Heart right ventricle (tissue), 16 donors: ENCODE measurements at regions not wholly inside any gene's neighbourhood (a gene's known extent, or its start where the extent isn't known, plus 50 kb on each side); places are given as distances from the start of the nearest gene placed in this dataset.

Experiments used
- ATAC-seq, 8 donors: fragments of 200-7000 bp; cut with Tn5 transposase; one replicate each; pipeline ENCODE4 v1.9.1; 2020; ENCODE audit warnings: mild to moderate bottlenecking in 8 of 8, moderate library complexity in 8 of 8, moderate number of reproducible peaks in 1 of 8
- DNase-seq, 2 donors: peaks; one replicate each; pipeline ENCODE4 v3.0.0-alpha.2; 2020
- H3K27ac ChIP-seq, 10 donors: fragments of 200-600 bp; sonication (generic) in 2 of 10; one replicate each; pipeline versions ENCODE4 v1.5.0 to v1.8.0; 2020 to 2022; ENCODE audit warnings: mild to moderate bottlenecking in 3 of 10
- H3K27me3 ChIP-seq, 7 donors: fragments of 200-600 bp; one replicate each; pipeline ENCODE4 v1.8.0; 2021 to 2022; ENCODE audit warnings: mild to moderate bottlenecking in 2 of 7
- H3K36me3 ChIP-seq, 9 donors: fragments of 200-600 bp; sonication (generic) in 1 of 9; one replicate each; pipeline versions ENCODE4 v1.5.0 to v1.8.0; 2020 to 2022; ENCODE audit warnings: mild to moderate bottlenecking in 2 of 9
- H3K4me1 ChIP-seq, 9 donors: fragments of 200-600 bp; sonication (generic) in 1 of 9; one replicate each; pipeline versions ENCODE4 v1.5.0 to v1.8.0; 2020 to 2022; ENCODE audit warnings: mild to moderate bottlenecking in 4 of 9
- H3K4me3 ChIP-seq, 10 donors: fragments of 200-600 bp; sonication (generic) in 2 of 10; one replicate each; pipeline versions ENCODE4 v1.5.0 to v1.8.0; 2020 to 2022; ENCODE audit warnings: mild to moderate bottlenecking in 7 of 10, moderate library complexity in 2 of 10
- H3K9me3 ChIP-seq, 11 donors: fragments of 200-600 bp in 10 of 11; sonication (generic) in 2 of 11; one replicate each; pipeline versions ENCODE4 v1.5.0 to v1.8.0; 2013 to 2022; ENCODE audit warnings: mild to moderate bottlenecking in 2 of 11, control low read depth in 1 of 11, moderate library complexity in 1 of 11
- CTCF ChIP-seq, 9 donors: fragments of 200-600 bp; sonication (generic) in 2 of 9; IDR thresholded peaks; one replicate each; pipeline versions ENCODE4 v1.5.0 to v1.8.0; 2021 to 2022; ENCODE audit warnings: antibody characterized with exemption in 9 of 9, mild to moderate bottlenecking in 5 of 9, moderate library complexity in 1 of 9
- WGBS, 2 donors: extraction: QIAGEN DNeasy Blood & Tissue Kit; methylation state at CpG; one replicate each; pipeline ENCODE4 v1.1.7; 2013; ENCODE audit warnings: inconsistent platforms in 1 of 2; 5-methylcytosine and 5-hydroxymethylcytosine counted together
- intact Hi-C, 10 donors: fragments of 100-400 bp; cut with DNase I; formaldehyde crosslinking; loops; one replicate each; pipeline versions ENCODE4 v1.11.1 to v1.14.2; 2022
- donor health status: Arrhythmogenic right ventricular cardiomyopathy.
- donor health status: ischemic (EF 13 %, LVEDD 7.1; RV severe dilation, severe dysfunction).
- donor health status: healthy with polysubstance abuse.
- donor health status: DM: no; HTN: yes; CAD: no.
- donor health status: DM: no; HTN: no; CAD: no.
- donor health status: ischemic (EF 25% LVEDD 6.9; RV normal size, moderate dysfunction).
- donor health status: ischemic (EF 25% LVEDD 5.7; RV mildly dilated, moderate dysfunction).
- donor health status: healthy.
- donor health status: DM: yes; HTN: yes; CAD: no.
- donor health status: Ischemic cardiomyopathy.
- donor health status: ischemic (EF 35%, LVEDD 5.7; RV mildly dilated, moderate dysfunction).
- donor health status: nonischemic (EF 11% LVEDD 7.7; RV severe dilation, severe dysfunction).
- donor health status: DM: yes; HTN: yes; CAD: no.
- donor health status: PGD.
- donor health status: ischemic (EF 29% LVEDD 5.4; RV normal size, mild dysfunction).
- donor health status: nonischemic (EF 23%, LVEDD 6.1; RV moderate dilation, normal function).

GRCh38 chr14:100659345-100660001 is 67.2 kb upstream of the DLK1 start:
- H3K27ac ChIP-seq: no peak overlapping the region
- intact Hi-C loops: loop anchor here in 9 of 10 donors (5.0 to 10.0 kb wide), 7 partner anchors 165 to 968 kb away; partner anchors contain the start of genes MEG3 (in 5 of the 9) and RTL1 (in 1 of the 9)
- H3K36me3 ChIP-seq: no peaks in the 10 kb centered on the region
- TF ChIP-seq CTCF (IDR thresholded peaks at IDR 0.05): no peak
- 91 to 93% methylated on average over 17 of the region's 17 CpGs for WGBS, 2 donors
- ATAC-seq (no peak), DNase-seq (no peak)
- H3K27me3 ChIP-seq: peaks cover 6 to 41% (median 35%) of the 10 kb centered on the region in 7 donors
- H3K4me1 ChIP-seq: peaks cover 0 to 5% (median 1%) of the 10 kb centered on the region in 9 donors
- no peak overlapping the region for H3K4me3 ChIP-seq
- no peaks in the 10 kb centered on the region for H3K9me3 ChIP-seq

- H3K36me3 ChIP-seq: no peaks in the 10 kb centered on the region
- DNase-seq (no peak), ATAC-seq (no peak)
- intact Hi-C loops: loop anchor here in 7 of 10 donors (5.0 to 10.0 kb wide), 6 partner anchors 164 to 967 kb away; partner anchors contain the start of genes MEG3 (in 5 of the 7) and RTL1 (in 1 of the 7)
- H3K27me3 ChIP-seq: peaks cover 0 to 41% (median 35%) of the 10 kb centered on the region in 7 donors
- peaks cover 0 to 13% (median 8%) of the 10 kb centered on the region in 9 donors for H3K4me1 ChIP-seq
- WGBS, 2 donors: 85 to 87% methylated on average over 6 of the region's 6 CpGs
- no peak overlapping the region for H3K4me3 ChIP-seq
- no peak overlapping the region for H3K27ac ChIP-seq
- no peak for TF ChIP-seq CTCF (IDR thresholded peaks at IDR 0.05)
- H3K9me3 ChIP-seq: no peaks in the 10 kb centered on the region
These were observed 66.2 kb upstream of the DLK1 start for GRCh38 chr14:100660498-100660881.

- H3K27me3 ChIP-seq: peaks cover 0 to 41% (median 30%) of the 10 kb centered on the region in 7 donors
- H3K9me3 ChIP-seq: no peaks in the 10 kb centered on the region
- TF ChIP-seq CTCF (IDR thresholded peaks at IDR 0.05): no peak
- intact Hi-C loops: loop anchor here in 7 of 10 donors (5.0 to 10.0 kb wide), 6 partner anchors 164 to 966 kb away; partner anchors contain the start of genes MEG3 (in 5 of the 7) and RTL1 (in 1 of the 7)
- DNase-seq (no peak), ATAC-seq (no peak)
- peaks cover 0 to 17% (median 10%) of the 10 kb centered on the region in 9 donors for H3K4me1 ChIP-seq
- H3K36me3 ChIP-seq: no peaks in the 10 kb centered on the region
- H3K4me3 ChIP-seq: no peak overlapping the region
- no peak overlapping the region for H3K27ac ChIP-seq
- 76 to 79% methylated on average over 18 of the region's 18 CpGs for WGBS, 2 donors
These were observed 65.6 kb upstream of the DLK1 start for GRCh38 chr14:100660882-100661635.
